Stimulated activated CD8-positive, alpha-beta memory T cell treated with anti-CD3 and anti-CD28 coated beads, Interleukin-4, amount 100 ng/mL, for 24 hours (primary cell): ENCODE measurements at regions not wholly inside any gene's neighbourhood (a gene's known extent, or its start where the extent isn't known, plus 50 kb on each side); places are given as distances from the start of the nearest gene placed in this dataset.
"Not testable (repeated sequence)": the region's sequence is repeated elsewhere in the genome, so short reads cannot be mapped to it uniquely, and the experiment has no call there.

ENCODE experiments used
- DNase-seq: peaks from one replicate; pipeline ENCODE4 v3.0.0-alpha.2; 2020; ENCODE audit warnings: low read depth

- no peak for DNase-seq
Observed at GRCh38 chr5:67639313-67639712, 442.7 kb upstream of the CD180 start.

GRCh38 chr5:67636850-67637524 lies 440.4 kb upstream of the CD180 start:
- DNase-seq = no peak

- DNase-seq = no peak
Observed at GRCh38 chr5:67636091-67636490, 439.5 kb upstream of the CD180 start.

- not testable (repeated sequence) for DNase-seq
Observed at GRCh38 chr5:67627079-67627478, 430.5 kb upstream of the CD180 start.

GRCh38 chr5:67623078-67623477 lies 426.5 kb upstream of the CD180 start:
- DNase-seq = no peak

- DNase-seq = no peak
Observed at GRCh38 chr5:67620424-67621397, 424.1 kb upstream of the CD180 start.

- DNase-seq = no peak
Observed at GRCh38 chr5:67619636-67620035, 423.0 kb upstream of the CD180 start.

GRCh38 chr5:67619235-67619634 lies 422.6 kb upstream of the CD180 start:
- DNase-seq = no peak

GRCh38 chr5:67617051-67617450 lies 420.5 kb upstream of the CD180 start:
- no peak for DNase-seq

GRCh38 chr5:67612961-67613360 lies 416.4 kb upstream of the CD180 start:
- no peak for DNase-seq

- DNase-seq = no peak
Observed at GRCh38 chr5:67610186-67610912, 413.8 kb upstream of the CD180 start.

GRCh38 chr5:67607958-67608357 lies 411.4 kb upstream of the CD180 start:
- DNase-seq = no peak

- no peak for DNase-seq
Observed at GRCh38 chr5:67606586-67606947, 410.0 kb upstream of the CD180 start.

- no peak for DNase-seq
Observed at GRCh38 chr5:67605730-67606585, 409.4 kb upstream of the CD180 start.

GRCh38 chr5:67591491-67591890 lies 394.9 kb upstream of the CD180 start:
- no peak for DNase-seq

GRCh38 chr5:67588389-67588788 lies 391.8 kb upstream of the CD180 start:
- DNase-seq = no peak

- DNase-seq = no peak
Observed at GRCh38 chr5:67581203-67581602, 384.6 kb upstream of the CD180 start.

- DNase-seq = no peak
Observed at GRCh38 chr5:67578011-67578410, 381.4 kb upstream of the CD180 start.

- DNase-seq = no peak
Observed at GRCh38 chr5:67577424-67577823, 380.8 kb upstream of the CD180 start.

- DNase-seq = no peak
Observed at GRCh38 chr5:67576112-67576511, 379.5 kb upstream of the CD180 start.

- DNase-seq = no peak
Observed at GRCh38 chr5:67575087-67575486, 378.5 kb upstream of the CD180 start.
